ENCODE measurements at regions not wholly inside any gene's neighbourhood (a gene's known extent, or its start where the extent isn't known, plus 50 kb on each side); places are given as distances from the start of the nearest gene placed in this dataset.

DNA sequence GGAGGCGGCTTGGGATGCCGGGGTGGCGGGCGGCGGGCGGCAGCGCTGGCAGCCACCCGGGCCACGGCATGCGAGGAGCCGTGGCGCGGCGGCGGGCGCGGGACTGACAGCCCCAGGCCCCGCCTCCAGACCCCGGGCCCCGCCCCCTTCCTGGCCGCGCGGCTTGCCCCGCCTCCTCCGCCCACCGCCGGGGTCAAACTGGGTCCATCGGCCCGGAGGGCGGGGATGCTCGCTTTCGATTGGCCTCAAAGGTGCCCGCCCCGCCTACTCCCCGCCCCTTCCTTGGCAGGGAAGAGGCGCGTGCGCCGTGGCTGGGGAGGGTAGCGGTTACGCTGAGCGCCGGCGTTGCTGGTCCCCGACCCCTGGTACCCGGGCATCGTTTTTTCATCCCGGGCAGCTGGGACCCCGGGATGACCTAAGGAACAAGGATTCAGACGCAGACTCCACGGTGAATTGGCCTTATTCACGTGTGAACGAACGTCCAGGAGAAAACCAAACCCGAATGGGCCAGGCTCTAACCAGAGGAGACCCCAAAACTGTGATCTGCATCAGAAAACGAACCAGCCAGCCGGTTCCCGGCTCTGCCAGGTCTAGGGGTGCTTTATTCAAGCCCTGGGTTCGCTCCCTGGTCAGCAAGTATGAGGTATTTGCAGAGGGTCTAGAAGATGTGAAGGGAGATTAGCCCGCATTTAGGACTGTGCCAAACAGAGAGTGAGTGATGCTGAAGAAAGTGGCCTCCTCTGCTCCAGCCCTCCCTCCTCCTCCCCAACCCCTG is 117.2 kb upstream of the GUCA2B start:
- Histone ChIP-seq H3K4me2 (peak overlapping the region; percentile 86), H2AFZ (ENCODE audit: low read depth) (peak overlapping the region; percentile 94), H4K20me1 (ENCODE audit: insufficient read depth) (no peaks in the 10 kb centered on the region), H3K9me2 (no peaks in the 10 kb centered on the region), H3K79me2 (ENCODE audit: insufficient read depth) (peaks cover 24% of the 10 kb centered on the region; the same call in 1 of the 2 replicates), H3K27me3 (ENCODE audit: insufficient read depth) (no peaks in the 10 kb centered on the region), H3F3A (replicated peaks; ENCODE audit: insufficient read depth) (no peaks in the 10 kb centered on the region), H3K9ac (peak overlapping the region; percentile 64), H3K4me1 (ENCODE audit: control insufficient read depth in 1 of 2, insufficient read depth in 2 of 2, low read depth in 1 of 2, low read length in 1 of 2) (peaks cover 0 to 9% of the 10 kb centered on the region in 2 experiments; a peak in 2 of 4 replicates), H3K4me3 (ENCODE audit: low read depth in 2 of 2, low read length in 1 of 2) (peak overlapping the region; percentile 61 to 95), H3K27ac (ENCODE audit: low read depth in 2 of 2, low read length in 1 of 2) (peak overlapping the region in 1 of 2 experiments; percentile 81; a peak in 1 of 4 replicates), H3K36me3 (replicated peaks in 1 of 2; ENCODE audit: control insufficient read depth in 1 of 2, insufficient read depth in 2 of 2, low read length in 1 of 2) (no peaks in the 10 kb centered on the region), H3K9me3 (no peaks in the 10 kb centered on the region)
- DNase-seq: peak; percentile 99
- 7% methylated on average over 9 of the region's 60 CpGs for WGBS (ENCODE audit: low lambda C conversion rate)
- POLR2A ChIA-PET: no interaction called here
- TF ChIP-seq, protein P1, sequence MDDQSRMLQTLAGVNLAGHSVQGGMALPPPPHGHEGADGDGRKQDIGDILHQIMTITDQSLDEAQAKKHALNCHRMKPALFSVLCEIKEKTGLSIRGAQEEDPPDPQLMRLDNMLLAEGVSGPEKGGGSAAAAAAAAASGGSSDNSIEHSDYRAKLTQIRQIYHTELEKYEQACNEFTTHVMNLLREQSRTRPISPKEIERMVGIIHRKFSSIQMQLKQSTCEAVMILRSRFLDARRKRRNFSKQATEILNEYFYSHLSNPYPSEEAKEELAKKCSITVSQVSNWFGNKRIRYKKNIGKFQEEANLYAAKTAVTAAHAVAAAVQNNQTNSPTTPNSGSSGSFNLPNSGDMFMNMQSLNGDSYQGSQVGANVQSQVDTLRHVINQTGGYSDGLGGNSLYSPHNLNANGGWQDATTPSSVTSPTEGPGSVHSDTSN (IDR thresholded peaks at IDR 0.05): peak; percentile 25
- TF ChIP-seq EZH2phosphoT487 (IDR thresholded peaks at IDR 0.05; ENCODE audit: borderline replicate concordance, low read depth) (no peak), RXRA (IDR thresholded peaks at IDR 0.05; ENCODE audit: borderline replicate concordance, low read depth) (peak; percentile 73; the same call in 1 of the 2 replicates), ELF1 (IDR thresholded peaks at IDR 0.05) (no peak), NRF1 (IDR thresholded peaks at IDR 0.05; ENCODE audit: low read depth, low read length) (peak; percentile 66), CHD2 (IDR thresholded peaks at IDR 0.05; ENCODE audit: low read length, partially characterized antibody) (peak; percentile 25), TCF12 (IDR thresholded peaks at IDR 0.05) (no peak), GABPA (IDR thresholded peaks at IDR 0.05; ENCODE audit: low read depth) (0 out of 2 replicates have a peak, but pooled peaks have one; percentile 24), MXI1 (IDR thresholded peaks at IDR 0.05; ENCODE audit: low read depth, low read length) (peak; percentile 50), POLR2AphosphoS5 (IDR thresholded peaks at IDR 0.05; ENCODE audit: low read depth, low read length) (peak; percentile 79; the same call in 1 of the 2 replicates)
- TF ChIP-seq, protein P2, sequence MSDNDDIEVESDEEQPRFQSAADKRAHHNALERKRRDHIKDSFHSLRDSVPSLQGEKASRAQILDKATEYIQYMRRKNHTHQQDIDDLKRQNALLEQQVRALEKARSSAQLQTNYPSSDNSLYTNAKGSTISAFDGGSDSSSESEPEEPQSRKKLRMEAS (IDR thresholded peaks at IDR 0.05; ENCODE audit: low read depth): 0 out of 2 replicates have a peak, but pooled peaks have one; percentile 30
- CTCF ChIA-PET: interaction anchor here (0.6 to 1.8 kb wide), 8 partner anchors 13 to 519 kb away, joined by 3 to 6 read pairs (median 3); no protein-coding TSS in a partner anchor

DNA sequence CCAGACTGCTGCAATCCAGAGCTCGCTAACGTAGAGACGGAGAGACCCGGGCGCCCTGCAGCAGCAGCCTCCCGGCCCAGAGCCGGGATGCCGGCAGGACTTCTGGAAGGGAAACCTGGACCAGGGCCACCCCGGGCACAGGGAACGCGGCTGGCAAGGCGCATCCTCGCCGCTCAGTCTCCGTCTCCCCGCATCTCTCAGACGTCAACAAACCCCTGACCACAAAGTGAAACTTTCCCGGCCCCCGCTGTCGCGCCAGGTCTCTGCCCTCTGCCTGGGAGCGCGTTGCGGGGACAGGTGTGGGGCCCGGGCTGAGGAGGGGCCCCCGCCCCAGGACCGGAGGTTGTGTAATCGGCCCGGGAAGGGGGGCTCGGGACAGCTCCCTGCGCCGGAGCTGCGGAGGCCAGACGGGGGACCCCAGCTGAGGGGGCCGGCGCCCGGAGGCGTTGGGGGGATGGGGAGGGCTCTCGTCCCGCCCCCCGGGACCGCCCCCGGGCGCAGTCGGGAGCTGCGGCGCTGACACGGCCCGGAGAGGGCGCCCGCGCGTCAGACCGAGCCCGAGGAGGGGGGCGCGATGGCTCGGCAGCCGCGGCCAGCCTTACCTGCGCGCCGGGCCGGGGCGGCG is 116.6 kb upstream of the HIVEP3 start:
- Histone ChIP-seq H2AFZ (ENCODE audit: low read depth) (peak overlapping the region; percentile 91), H3K79me2 (ENCODE audit: insufficient read depth) (peaks cover 27% of the 10 kb centered on the region; the same call in 1 of the 2 replicates), H3K4me2 (peak overlapping the region; percentile 86), H3K4me1 (ENCODE audit: control insufficient read depth in 1 of 2, insufficient read depth in 2 of 2, low read depth in 1 of 2, low read length in 1 of 2) (peaks cover 0 to 9% of the 10 kb centered on the region in 2 experiments; a peak in 2 of 4 replicates), H4K20me1 (ENCODE audit: insufficient read depth) (no peaks in the 10 kb centered on the region), H3K27me3 (ENCODE audit: insufficient read depth) (no peaks in the 10 kb centered on the region), H3K9me3 (no peaks in the 10 kb centered on the region), H3K9ac (peak overlapping the region; percentile 83), H3F3A (replicated peaks; ENCODE audit: insufficient read depth) (no peaks in the 10 kb centered on the region), H3K27ac (ENCODE audit: low read depth in 2 of 2, low read length in 1 of 2) (peak overlapping the region; percentile 62 to 82; a peak in 3 of 4 replicates), H3K4me3 (ENCODE audit: low read depth in 2 of 2, low read length in 1 of 2) (peak overlapping the region; percentile 95 to 100), H3K36me3 (replicated peaks in 1 of 2; ENCODE audit: control insufficient read depth in 1 of 2, insufficient read depth in 2 of 2, low read length in 1 of 2) (no peaks in the 10 kb centered on the region), H3K9me2 (no peaks in the 10 kb centered on the region)
- CTCF ChIA-PET: interaction anchor here (0.6 to 2.1 kb wide), 22 partner anchors 8 to 519 kb away, joined by 3 to 7 read pairs (median 3); no protein-coding TSS in a partner anchor
- POLR2A ChIA-PET: no interaction called here
- 4% methylated on average over 5 of the region's 66 CpGs for WGBS (ENCODE audit: low lambda C conversion rate)
- no peak for TF ChIP-seq YY1 (IDR thresholded peaks at IDR 0.05; ENCODE audit: low read depth)
- TF ChIP-seq, protein P3, sequence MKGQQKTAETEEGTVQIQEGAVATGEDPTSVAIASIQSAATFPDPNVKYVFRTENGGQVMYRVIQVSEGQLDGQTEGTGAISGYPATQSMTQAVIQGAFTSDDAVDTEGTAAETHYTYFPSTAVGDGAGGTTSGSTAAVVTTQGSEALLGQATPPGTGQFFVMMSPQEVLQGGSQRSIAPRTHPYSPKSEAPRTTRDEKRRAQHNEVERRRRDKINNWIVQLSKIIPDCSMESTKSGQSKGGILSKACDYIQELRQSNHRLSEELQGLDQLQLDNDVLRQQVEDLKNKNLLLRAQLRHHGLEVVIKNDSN (IDR thresholded peaks at IDR 0.05; ENCODE audit: borderline replicate concordance, low read depth): no peak
- no peak; the same call in 1 of the 2 replicates for TF ChIP-seq MXI1 (IDR thresholded peaks at IDR 0.05; ENCODE audit: low read depth, low read length)
- TF ChIP-seq RXRA (IDR thresholded peaks at IDR 0.05; ENCODE audit: borderline replicate concordance, low read depth): peak; percentile 43; the same call in 1 of the 2 replicates
- no peak for TF ChIP-seq TEAD4 (IDR thresholded peaks at IDR 0.05; ENCODE audit: borderline replicate concordance, insufficient read depth)
- peak; percentile 30; the same call in 1 of the 2 replicates for TF ChIP-seq RAD21 (IDR thresholded peaks at IDR 0.05; ENCODE audit: low read length)
- TF ChIP-seq SMC3 (IDR thresholded peaks at IDR 0.05; ENCODE audit: low read depth, low read length): peak; percentile 41
- TF ChIP-seq TCF12 (IDR thresholded peaks at IDR 0.05): 0 out of 2 replicates have a peak, but pooled peaks have one; percentile 4
- 0 out of 4 replicates have a peak, but pooled peaks of 1 of the 2 experiments have one; percentile 14 for TF ChIP-seq EP300 (IDR thresholded peaks at IDR 0.05; ENCODE audit: borderline replicate concordance in 1 of 2, low read depth in 1 of 2, low read length in 1 of 2)
- no peak for TF ChIP-seq GATA2 (CRISPR knock-in tag; IDR thresholded peaks at IDR 0.05)
- TF ChIP-seq NRF1 (IDR thresholded peaks at IDR 0.05; ENCODE audit: low read depth, low read length): 0 out of 2 replicates have a peak, but pooled peaks have one; percentile 6
- TF ChIP-seq, protein P4, sequence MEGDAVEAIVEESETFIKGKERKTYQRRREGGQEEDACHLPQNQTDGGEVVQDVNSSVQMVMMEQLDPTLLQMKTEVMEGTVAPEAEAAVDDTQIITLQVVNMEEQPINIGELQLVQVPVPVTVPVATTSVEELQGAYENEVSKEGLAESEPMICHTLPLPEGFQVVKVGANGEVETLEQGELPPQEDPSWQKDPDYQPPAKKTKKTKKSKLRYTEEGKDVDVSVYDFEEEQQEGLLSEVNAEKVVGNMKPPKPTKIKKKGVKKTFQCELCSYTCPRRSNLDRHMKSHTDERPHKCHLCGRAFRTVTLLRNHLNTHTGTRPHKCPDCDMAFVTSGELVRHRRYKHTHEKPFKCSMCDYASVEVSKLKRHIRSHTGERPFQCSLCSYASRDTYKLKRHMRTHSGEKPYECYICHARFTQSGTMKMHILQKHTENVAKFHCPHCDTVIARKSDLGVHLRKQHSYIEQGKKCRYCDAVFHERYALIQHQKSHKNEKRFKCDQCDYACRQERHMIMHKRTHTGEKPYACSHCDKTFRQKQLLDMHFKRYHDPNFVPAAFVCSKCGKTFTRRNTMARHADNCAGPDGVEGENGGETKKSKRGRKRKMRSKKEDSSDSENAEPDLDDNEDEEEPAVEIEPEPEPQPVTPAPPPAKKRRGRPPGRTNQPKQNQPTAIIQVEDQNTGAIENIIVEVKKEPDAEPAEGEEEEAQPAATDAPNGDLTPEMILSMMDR (IDR thresholded peaks at IDR 0.05): peak; percentile 39; the same call in 1 of the 2 replicates
- peak; percentile 90 for DNase-seq
